T-helper 1 cell treated with Interleukin-12 subunit alpha and Interleukin-12 subunit beta and Interleukin-4 antibody, amounts not matched to agents 30 ng/mL and 1 ng/mL, for 36 hours (primary cell): ENCODE measurements at regions not wholly inside any gene's neighbourhood (a gene's known extent, or its start where the extent isn't known, plus 50 kb on each side); places are given as distances from the start of the nearest gene placed in this dataset.

Experiments
- intact Hi-C: fragments of 100-400 bp; cut with micrococcal nuclease; formaldehyde crosslinking; loops from one replicate; pipeline ENCODE4 v1.15.1; 2024

- intact Hi-C loops, result no loop called here
Observed at GRCh38 chr4:124277691-124278090, 434.8 kb downstream of the ANKRD50 start.

GRCh38 chr4:124278477-124278876 lies 434.1 kb downstream of the ANKRD50 start:
- intact Hi-C loops, result no loop called here

GRCh38 chr4:124279741-124280140 lies 432.8 kb downstream of the ANKRD50 start:
- intact Hi-C loops, result no loop called here

GRCh38 chr4:124282301-124282898 lies 430.1 kb downstream of the ANKRD50 start:
- intact Hi-C loops, result no loop called here

- intact Hi-C loops, result no loop called here
Observed at GRCh38 chr4:124288706-124289486, 423.6 kb downstream of the ANKRD50 start.

- intact Hi-C loops, result no loop called here
Observed at GRCh38 chr4:124290678-124291077, 421.9 kb downstream of the ANKRD50 start.

GRCh38 chr4:124295413-124295812 lies 417.1 kb downstream of the ANKRD50 start:
- intact Hi-C loops, result no loop called here

GRCh38 chr4:124304941-124305340 lies 407.6 kb downstream of the ANKRD50 start:
- intact Hi-C loops, result no loop called here

- intact Hi-C loops, result no loop called here
Observed at GRCh38 chr4:124306352-124306751, 406.2 kb downstream of the ANKRD50 start.

- intact Hi-C loops, result no loop called here
Observed at GRCh38 chr4:124307143-124307542, 405.4 kb downstream of the ANKRD50 start.

GRCh38 chr4:124318292-124318691 lies 394.2 kb downstream of the ANKRD50 start:
- intact Hi-C loops, result no loop called here

- intact Hi-C loops, result loop anchor here (5.0 to 10.0 kb wide), 2 partner anchors 759 to 1557 kb away; no protein-coding TSS in a partner anchor
Observed at GRCh38 chr4:124321364-124321763, 391.2 kb downstream of the ANKRD50 start.

GRCh38 chr4:124322234-124323065 lies 390.1 kb downstream of the ANKRD50 start:
- intact Hi-C loops, result loop anchor here (1.0 to 10.0 kb wide), 5 partner anchors 550 to 1558 kb away; no protein-coding TSS in a partner anchor

- intact Hi-C loops, result loop anchor here (10.0 kb wide), 1 partner anchor 1561 kb away; no protein-coding TSS in a partner anchor
Observed at GRCh38 chr4:124325690-124326089, 386.8 kb downstream of the ANKRD50 start.

- intact Hi-C loops, result loop anchor here (10.0 kb wide), 1 partner anchor 1564 kb away; no protein-coding TSS in a partner anchor
Observed at GRCh38 chr4:124329134-124329533, 383.4 kb downstream of the ANKRD50 start.

- intact Hi-C loops, result no loop called here
Observed at GRCh38 chr4:124330045-124330444, 382.5 kb downstream of the ANKRD50 start.

- intact Hi-C loops, result no loop called here
Observed at GRCh38 chr4:124331781-124332180, 380.8 kb downstream of the ANKRD50 start.

GRCh38 chr4:124333466-124333865 lies 379.1 kb downstream of the ANKRD50 start:
- intact Hi-C loops, result no loop called here

GRCh38 chr4:124334119-124334518 lies 378.4 kb downstream of the ANKRD50 start:
- intact Hi-C loops, result loop anchor here (1.0 kb wide), 1 partner anchor 949 kb away; no protein-coding TSS in a partner anchor

- intact Hi-C loops, result no loop called here
Observed at GRCh38 chr4:124337874-124338273, 374.7 kb downstream of the ANKRD50 start.

- intact Hi-C loops, result no loop called here
Observed at GRCh38 chr4:124343661-124344171, 368.8 kb downstream of the ANKRD50 start.
